Stimulated activated CD8-positive, alpha-beta memory T cell treated with anti-CD3 and anti-CD28 coated beads, Interleukin-4, amount 100 ng/mL, for 1 hour (primary cell): ENCODE measurements at regions not wholly inside any gene's neighbourhood (a gene's known extent, or its start where the extent isn't known, plus 50 kb on each side); places are given as distances from the start of the nearest gene placed in this dataset.
"Not testable (repeated sequence)": the region's sequence is repeated elsewhere in the genome, so short reads cannot be mapped to it uniquely, and the experiment has no call there.

ENCODE experiments used
- DNase-seq, 2 donors: peaks; one replicate each; pipeline ENCODE4 v3.0.0-alpha.2; 2020; ENCODE audit warnings: low read depth in 2 of 2, low spot score in 1 of 2

DNA sequence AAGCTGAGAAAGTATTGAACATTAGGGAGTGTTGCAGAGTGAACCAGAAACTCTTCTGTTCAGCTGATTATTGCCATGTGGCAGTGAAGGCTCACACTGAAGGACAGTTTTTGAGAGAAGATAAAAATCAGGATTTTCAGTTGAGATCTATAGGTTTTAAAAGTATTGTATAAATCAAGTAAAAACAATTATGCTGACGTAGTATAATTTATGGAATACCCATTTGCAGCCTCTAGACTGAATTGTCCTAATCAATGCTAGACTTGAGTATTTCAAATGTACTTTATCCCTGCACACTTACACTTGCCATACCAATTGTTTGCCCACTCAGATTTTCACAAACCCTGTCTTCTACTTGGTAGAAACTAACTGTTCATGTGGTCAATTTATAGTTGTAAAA lies 245.8 kb downstream of the FRK start:
- no peak for DNase-seq

GRCh38 chr6:115811541-115811940 lies 249.2 kb downstream of the FRK start:
- no peak for DNase-seq

GRCh38 chr6:115798229-115798628 lies 262.5 kb downstream of the FRK start:
- DNase-seq, result no peak

DNA sequence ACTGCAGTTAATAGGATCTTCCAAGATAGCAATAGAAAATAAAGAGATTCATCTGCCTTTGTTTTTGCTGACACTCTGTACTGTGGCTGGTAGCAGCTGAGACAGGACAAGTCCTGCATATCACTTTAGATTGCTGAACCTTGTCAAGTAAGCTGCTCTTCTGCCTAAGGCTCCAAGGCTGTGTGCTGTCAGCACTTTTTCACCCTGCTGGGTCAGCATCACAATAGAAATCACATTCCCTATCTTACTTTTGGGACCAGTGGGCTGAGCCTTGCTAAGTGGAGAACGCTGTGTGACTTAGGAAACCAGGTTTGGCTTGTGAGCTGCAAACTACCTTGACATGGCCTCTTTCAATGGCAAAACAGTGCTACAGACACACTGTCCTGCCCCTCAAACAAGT lies 263.9 kb downstream of the FRK start:
- DNase-seq, result no peak

- DNase-seq, result no peak
These were observed 264.6 kb downstream of the FRK start for GRCh38 chr6:115796061-115796460.

GRCh38 chr6:115783402-115784061 lies 277.2 kb downstream of the FRK start:
- DNase-seq, result no peak

GRCh38 chr6:115782612-115783011 lies 278.1 kb downstream of the FRK start:
- DNase-seq, result no peak

- no peak for DNase-seq
These were observed 286.9 kb downstream of the FRK start for GRCh38 chr6:115773741-115774140.

DNA sequence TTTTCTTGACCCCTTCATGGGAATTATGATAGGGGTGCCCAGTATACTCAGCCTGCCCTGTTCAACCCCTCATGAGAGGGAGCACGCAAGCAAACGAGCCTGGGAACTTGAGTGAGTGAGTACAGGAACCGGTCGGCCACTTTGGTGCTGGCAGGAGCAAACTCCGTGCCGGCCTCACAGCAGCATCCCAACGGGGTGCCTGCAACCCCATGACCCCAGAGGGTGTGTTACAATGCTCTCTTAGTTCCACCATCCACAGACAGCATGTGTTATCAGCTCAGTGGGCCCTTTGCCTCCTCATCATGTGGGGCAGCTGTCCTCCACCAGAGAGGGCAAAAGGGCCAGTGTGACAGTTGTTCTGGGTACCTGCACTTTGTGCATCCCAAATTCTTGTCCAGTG lies 289.8 kb downstream of the FRK start:
- DNase-seq, result no peak

DNA sequence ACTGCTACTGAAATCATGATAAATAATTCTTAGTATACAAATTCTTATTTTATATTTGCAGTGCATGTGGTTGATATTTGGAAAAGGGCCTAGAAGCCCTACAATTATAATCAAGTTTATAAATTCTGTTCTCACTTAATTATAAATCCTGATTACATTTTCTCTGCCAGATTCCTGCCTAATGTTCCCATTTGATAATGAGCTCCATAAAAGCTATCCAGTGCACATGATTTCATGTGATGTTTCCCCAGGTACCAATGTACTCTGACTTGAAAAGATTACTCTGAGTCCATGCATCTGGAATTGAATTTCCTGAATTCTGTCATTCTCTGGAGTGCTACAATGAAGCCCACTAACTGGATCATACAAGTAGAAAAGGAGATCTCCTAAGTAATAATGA lies 292.2 kb downstream of the FRK start:
- DNase-seq, result no peak

DNA sequence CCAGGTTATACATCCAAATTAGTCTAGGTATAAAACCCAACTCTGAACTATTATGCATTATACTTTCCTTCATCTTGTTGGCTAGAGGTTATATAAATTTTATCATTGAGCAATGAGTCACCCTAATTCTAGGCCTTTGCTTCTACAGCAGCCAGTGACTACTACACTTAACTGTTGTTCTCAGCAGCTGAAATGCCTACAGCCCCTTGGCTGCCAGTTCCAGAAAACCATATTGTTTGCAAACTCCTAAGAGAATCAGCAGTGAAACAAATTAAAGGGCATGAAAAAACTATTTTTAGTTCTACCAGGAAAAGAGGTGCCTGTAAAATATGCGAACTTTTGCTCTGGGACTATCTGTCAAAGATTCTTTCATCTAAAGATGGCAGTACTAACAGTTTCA lies 292.8 kb downstream of the FRK start:
- DNase-seq, result no peak

- no peak for DNase-seq
These were observed 293.8 kb downstream of the FRK start for GRCh38 chr6:115766745-115767462.

- DNase-seq, result no peak
These were observed 294.7 kb downstream of the FRK start for GRCh38 chr6:115765966-115766365.

GRCh38 chr6:115759051-115759450 lies 301.6 kb downstream of the FRK start:
- DNase-seq, result no peak

- DNase-seq, result no peak
These were observed 307.2 kb downstream of the FRK start for GRCh38 chr6:115753446-115753845.

- DNase-seq, result no peak
These were observed 309.7 kb downstream of the FRK start for GRCh38 chr6:115750946-115751345.

DNA sequence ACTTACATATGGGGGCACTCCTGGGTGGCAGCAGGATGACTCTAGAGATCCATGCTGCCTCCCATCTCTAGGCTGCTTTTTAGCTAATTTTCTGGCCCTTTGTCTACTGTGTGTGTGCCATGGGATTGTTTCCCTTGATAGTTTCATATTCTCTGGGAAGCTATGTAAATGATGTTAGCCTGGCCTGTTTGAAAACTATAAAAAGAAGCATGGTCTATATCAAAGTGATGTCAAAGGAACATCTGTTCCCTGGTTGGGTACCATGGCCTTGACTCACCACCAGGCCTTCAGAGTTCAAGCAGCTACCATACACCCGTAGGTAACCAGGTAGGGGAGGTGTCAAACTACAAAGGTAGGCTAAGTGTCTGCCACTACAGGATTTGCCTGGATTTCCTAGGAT lies 310.4 kb downstream of the FRK start:
- no peak for DNase-seq

DNA sequence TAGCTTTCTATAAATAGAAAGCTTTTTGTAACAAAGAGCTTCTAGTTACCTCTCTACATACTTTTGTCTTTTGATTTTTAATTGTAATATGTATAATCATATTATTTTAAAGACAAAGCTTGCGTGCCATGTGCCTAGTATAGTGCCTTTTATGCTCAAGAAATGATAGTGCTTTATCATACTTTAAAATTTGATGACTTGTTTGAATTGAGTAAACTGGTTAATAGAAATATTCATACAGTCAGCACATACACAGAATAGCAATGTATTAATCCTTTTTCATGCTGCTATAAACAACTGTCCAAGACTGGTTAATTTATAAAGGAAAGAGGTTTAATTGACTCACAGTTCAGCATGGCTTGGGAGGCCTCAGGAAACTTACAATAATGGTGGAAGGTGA lies 313.0 kb downstream of the FRK start:
- no peak for DNase-seq

DNA sequence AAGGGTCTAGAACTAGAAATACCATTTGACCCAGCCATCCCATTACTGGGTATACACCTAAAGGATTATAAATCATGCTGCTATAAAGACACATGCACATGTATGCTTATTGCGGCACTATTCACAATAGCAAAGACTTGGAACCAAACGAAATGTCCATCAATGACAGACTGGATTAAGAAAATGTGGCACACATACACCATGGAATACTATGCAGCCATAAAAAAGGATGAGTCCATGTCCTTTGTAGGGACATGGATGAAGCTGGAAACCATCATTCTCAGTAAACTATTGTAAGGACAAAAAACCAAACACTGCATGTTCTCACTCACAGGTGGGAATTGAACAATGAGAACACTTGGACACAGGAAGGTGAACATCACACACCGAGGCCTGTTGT lies 314.1 kb downstream of the FRK start:
- DNase-seq, result not testable (repeated sequence)

DNA sequence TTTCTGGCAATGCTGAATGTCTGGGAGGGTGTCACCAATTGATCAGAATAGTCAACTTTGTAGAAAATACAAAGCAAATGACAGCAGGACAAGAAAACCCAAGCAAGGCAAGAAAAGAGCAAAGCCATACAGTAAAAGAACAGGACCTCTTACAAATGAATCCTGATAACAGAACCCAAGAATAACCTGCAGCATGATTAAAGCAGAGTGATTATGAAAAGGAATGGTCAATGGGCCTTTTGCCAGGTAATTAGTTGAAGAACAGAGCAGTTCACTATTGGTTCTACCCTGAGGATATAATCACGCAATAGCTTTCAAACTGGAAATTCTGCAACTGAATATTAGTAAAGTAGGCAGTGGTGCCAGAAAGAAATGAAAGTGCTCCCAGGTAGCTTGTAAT lies 319.8 kb downstream of the FRK start:
- no peak for DNase-seq

- DNase-seq, result no peak
These were observed 325.1 kb downstream of the FRK start for GRCh38 chr6:115735610-115736009.

DNA sequence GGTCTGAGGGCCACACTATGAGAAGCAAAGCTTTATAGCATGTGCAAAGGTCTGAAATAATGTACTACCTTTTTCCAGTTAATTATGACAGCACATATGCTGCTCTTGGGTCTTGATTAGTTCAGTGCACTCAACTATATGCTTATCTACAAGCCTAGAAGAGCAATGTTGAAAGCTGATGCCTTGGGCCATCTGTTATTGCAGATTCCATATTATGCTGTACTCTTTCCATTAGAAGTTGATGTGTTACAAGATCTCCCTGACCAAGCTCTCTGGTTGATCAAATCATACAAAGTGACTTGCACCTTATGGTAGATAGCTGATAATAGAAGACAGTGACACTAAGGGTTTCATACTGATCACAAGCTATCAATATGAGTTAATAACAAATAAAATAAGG lies 327.3 kb downstream of the FRK start:
- DNase-seq, result no peak

- no peak for DNase-seq
These were observed 331.7 kb downstream of the FRK start for GRCh38 chr6:115729036-115729435.
